SK-N-SH treated with all-trans-retinoic acid at 6 μM for 48 hours (cell line): ENCODE measurements at regions not wholly inside any gene's neighbourhood (a gene's known extent, or its start where the extent isn't known, plus 50 kb on each side); places are given as distances from the start of the nearest gene placed in this dataset.

Experiments
- ATAC-seq: fragments of 200-7000 bp; cut with Tn5 transposase; 3 replicates; pipeline ENCODE4 v1.9.1; 2020; ENCODE audit warnings: mild to moderate bottlenecking, moderate library complexity
- ARNTL ChIP-seq: fragments of 450-650 bp; formaldehyde crosslinking; IDR thresholded peaks from 2 replicates; pipeline ENCODE4 v1.5.0; 2020; ENCODE audit warnings: low read depth, mild to moderate bottlenecking, moderate library complexity, borderline replicate concordance
- BACH2 ChIP-seq: fragments of 250-450 bp; sonication (Bioruptor Pico); IDR thresholded peaks from 2 replicates; pipeline ENCODE4 v1.9.0; 2021; ENCODE audit warnings: mild to moderate bottlenecking, borderline replicate concordance
- CSDC2 ChIP-seq: fragments of 250-450 bp; sonication (Bioruptor Pico); IDR thresholded peaks from 2 replicates; pipeline ENCODE4 v1.5.0; 2020; ENCODE audit warnings: mild to moderate bottlenecking, moderate library complexity
- ESRRG ChIP-seq: fragments of 250-450 bp; sonication (Bioruptor Pico); IDR thresholded peaks from 2 replicates; pipeline ENCODE4 v1.6.1; 2021; ENCODE audit warnings: mild to moderate bottlenecking
- GLIS3 ChIP-seq: fragments of 250-450 bp; sonication (Bioruptor Pico); IDR thresholded peaks from 2 replicates; pipeline ENCODE4 v1.5.0; 2020; ENCODE audit warnings: mild to moderate bottlenecking, moderate library complexity
- ISL1 ChIP-seq: fragments of 250-450 bp; sonication (Bioruptor Pico); IDR thresholded peaks from 2 replicates; pipeline ENCODE4 v2.1.2; 2022; ENCODE audit warnings: mild to moderate bottlenecking, moderate library complexity
- PPARA ChIP-seq: fragments of 250-450 bp; sonication (Bioruptor Pico); IDR thresholded peaks from 2 replicates; pipeline ENCODE4 v1.5.0; 2020; ENCODE audit warnings: mild to moderate bottlenecking, borderline replicate concordance
- RARB ChIP-seq: fragments of 250-450 bp; sonication (Bioruptor Pico); IDR thresholded peaks from 2 replicates; pipeline ENCODE4 v1.8.0; 2021; ENCODE audit warnings: mild to moderate bottlenecking, moderate library complexity
- SNAI2 ChIP-seq: fragments of 250-450 bp; sonication (Bioruptor Pico); IDR thresholded peaks from 2 replicates; pipeline ENCODE4 v1.5.0; 2020; ENCODE audit warnings: mild to moderate bottlenecking, moderate library complexity
- ZC3H10 ChIP-seq: fragments of 250-450 bp; sonication (Bioruptor Pico); IDR thresholded peaks from 2 replicates; pipeline ENCODE4 v1.5.1; 2021; ENCODE audit warnings: mild to moderate bottlenecking, moderate library complexity
- ZFP3 ChIP-seq: fragments of 250-450 bp; sonication (Bioruptor Pico); IDR thresholded peaks from 2 replicates; pipeline ENCODE4 v1.5.0; 2020; ENCODE audit warnings: mild to moderate bottlenecking, moderate library complexity
- ZFP30 ChIP-seq: fragments of 450-650 bp; formaldehyde crosslinking; IDR thresholded peaks from 2 replicates; pipeline ENCODE4 v1.5.0; 2022; ENCODE audit warnings: mild to moderate bottlenecking, moderate library complexity
- ZNF565 ChIP-seq: fragments of 450-650 bp; formaldehyde crosslinking; conservative IDR thresholded peaks from 2 replicates; pipeline ENCODE4 v1.5.0; 2020; ENCODE audit warnings: low read depth, mild to moderate bottlenecking, moderate library complexity
- ZNF8 ChIP-seq: fragments of 450-650 bp; formaldehyde crosslinking; IDR thresholded peaks from 2 replicates; pipeline ENCODE4 v1.5.0; 2020; ENCODE audit warnings: mild to moderate bottlenecking, moderate library complexity
- TF ChIP-seq, protein P1 (sequence below): fragments of 250-450 bp; sonication (Bioruptor Pico); IDR thresholded peaks from 2 replicates; pipeline ENCODE4 v1.8.0; 2021; ENCODE audit warnings: low read depth, mild to moderate bottlenecking, moderate library complexity, borderline replicate concordance
- TF ChIP-seq, protein P2 (sequence below): fragments of 250-450 bp; sonication (Bioruptor Pico); IDR thresholded peaks from 2 replicates; pipeline ENCODE4 v1.5.1; 2020; ENCODE audit warnings: low read depth, mild to moderate bottlenecking, moderate library complexity
- TF ChIP-seq, protein P3 (sequence below): fragments of 250-450 bp; sonication (Bioruptor Pico); IDR thresholded peaks from 2 replicates; pipeline ENCODE4 v1.5.1; 2021; ENCODE audit warnings: mild to moderate bottlenecking, moderate library complexity
- TF ChIP-seq, protein P4 (sequence below): fragments of 250-450 bp; sonication (Bioruptor Pico); IDR thresholded peaks from 2 replicates; pipeline ENCODE4 v1.5.0; 2020; ENCODE audit warnings: mild to moderate bottlenecking, moderate library complexity
- TF ChIP-seq, protein P5 (sequence below): fragments of 250-450 bp; sonication (Bioruptor Pico); IDR thresholded peaks from 2 replicates; pipeline ENCODE4 v1.8.0; 2020; ENCODE audit warnings: mild to moderate bottlenecking, moderate library complexity, borderline replicate concordance

DNA sequence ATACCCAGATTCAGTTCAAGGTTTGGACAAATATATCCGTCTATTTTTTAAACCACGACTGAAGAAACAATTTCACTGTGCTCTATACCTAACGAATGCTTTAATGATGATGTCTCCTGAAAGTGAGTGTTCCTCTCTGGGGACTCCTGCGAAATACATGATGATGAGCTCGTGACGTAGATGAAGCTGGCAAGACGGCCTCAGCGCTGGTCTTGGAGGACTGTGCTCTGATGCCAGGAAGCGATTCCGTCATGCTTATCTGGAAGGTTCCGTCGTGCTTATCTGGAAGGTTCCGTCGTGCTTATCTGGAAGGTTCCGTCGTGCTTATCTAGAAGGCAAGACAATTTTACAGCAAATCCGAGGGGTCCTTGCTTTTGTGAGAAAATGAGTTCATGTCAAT, 250.8 kb upstream of the IRX2 start:
- TF ChIP-seq, protein P1, sequence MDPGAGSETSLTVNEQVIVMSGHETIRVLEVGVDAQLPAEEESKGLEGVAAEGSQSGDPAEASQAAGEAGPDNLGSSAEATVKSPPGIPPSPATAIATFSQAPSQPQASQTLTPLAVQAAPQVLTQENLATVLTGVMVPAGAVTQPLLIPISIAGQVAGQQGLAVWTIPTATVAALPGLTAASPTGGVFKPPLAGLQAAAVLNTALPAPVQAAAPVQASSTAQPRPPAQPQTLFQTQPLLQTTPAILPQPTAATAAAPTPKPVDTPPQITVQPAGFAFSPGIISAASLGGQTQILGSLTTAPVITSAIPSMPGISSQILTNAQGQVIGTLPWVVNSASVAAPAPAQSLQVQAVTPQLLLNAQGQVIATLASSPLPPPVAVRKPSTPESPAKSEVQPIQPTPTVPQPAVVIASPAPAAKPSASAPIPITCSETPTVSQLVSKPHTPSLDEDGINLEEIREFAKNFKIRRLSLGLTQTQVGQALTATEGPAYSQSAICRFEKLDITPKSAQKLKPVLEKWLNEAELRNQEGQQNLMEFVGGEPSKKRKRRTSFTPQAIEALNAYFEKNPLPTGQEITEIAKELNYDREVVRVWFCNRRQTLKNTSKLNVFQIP, result no peak
- ATAC-seq, result no peak

DNA sequence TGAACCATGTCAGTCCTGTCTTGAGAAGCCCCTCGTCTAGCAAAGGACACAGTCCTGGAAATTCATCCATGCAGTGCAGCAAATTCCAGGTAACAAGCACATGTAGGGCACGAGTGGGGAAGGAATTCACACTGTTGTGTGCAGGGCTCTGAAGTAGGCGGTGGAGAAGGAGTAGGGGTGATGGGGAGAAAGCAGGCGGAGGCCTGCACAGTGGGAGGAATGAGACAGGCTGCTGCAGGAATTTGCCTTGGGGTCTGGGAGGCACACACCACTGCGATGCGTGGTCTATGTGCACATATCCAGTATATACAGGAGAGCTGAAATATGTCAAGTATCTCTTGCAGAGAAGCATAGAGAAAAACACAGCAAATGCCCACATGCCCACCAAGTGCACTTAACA, 249.2 kb upstream of the IRX2 start:
- TF ChIP-seq GLIS3 (no peak), ZNF8 (CRISPR knock-in tag) (no peak), CSDC2 (no peak), ARNTL (no peak), ZNF565 (CRISPR knock-in tag) (no peak), BACH2 (CRISPR knock-in tag) (no peak), ZFP30 (no peak), ISL1 (CRISPR knock-in tag) (no peak), ZFP3 (no peak), PPARA (no peak), ESRRG (no peak), RARB (CRISPR knock-in tag) (no peak)
- TF ChIP-seq, protein P2, sequence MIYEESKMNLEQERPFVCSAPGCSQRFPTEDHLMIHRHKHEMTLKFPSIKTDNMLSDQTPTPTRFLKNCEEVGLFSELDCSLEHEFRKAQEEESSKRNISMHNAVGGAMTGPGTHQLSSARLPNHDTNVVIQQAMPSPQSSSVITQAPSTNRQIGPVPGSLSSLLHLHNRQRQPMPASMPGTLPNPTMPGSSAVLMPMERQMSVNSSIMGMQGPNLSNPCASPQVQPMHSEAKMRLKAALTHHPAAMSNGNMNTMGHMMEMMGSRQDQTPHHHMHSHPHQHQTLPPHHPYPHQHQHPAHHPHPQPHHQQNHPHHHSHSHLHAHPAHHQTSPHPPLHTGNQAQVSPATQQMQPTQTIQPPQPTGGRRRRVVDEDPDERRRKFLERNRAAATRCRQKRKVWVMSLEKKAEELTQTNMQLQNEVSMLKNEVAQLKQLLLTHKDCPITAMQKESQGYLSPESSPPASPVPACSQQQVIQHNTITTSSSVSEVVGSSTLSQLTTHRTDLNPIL (CRISPR knock-in tag), result no peak
- TF ChIP-seq, protein P3, sequence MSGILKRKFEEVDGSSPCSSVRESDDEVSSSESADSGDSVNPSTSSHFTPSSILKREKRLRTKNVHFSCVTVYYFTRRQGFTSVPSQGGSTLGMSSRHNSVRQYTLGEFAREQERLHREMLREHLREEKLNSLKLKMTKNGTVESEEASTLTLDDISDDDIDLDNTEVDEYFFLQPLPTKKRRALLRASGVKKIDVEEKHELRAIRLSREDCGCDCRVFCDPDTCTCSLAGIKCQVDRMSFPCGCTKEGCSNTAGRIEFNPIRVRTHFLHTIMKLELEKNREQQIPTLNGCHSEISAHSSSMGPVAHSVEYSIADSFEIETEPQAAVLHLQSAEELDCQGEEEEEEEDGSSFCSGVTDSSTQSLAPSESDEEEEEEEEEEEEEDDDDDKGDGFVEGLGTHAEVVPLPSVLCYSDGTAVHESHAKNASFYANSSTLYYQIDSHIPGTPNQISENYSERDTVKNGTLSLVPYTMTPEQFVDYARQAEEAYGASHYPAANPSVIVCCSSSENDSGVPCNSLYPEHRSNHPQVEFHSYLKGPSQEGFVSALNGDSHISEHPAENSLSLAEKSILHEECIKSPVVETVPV (CRISPR knock-in tag), result no peak
- TF ChIP-seq, protein P4, sequence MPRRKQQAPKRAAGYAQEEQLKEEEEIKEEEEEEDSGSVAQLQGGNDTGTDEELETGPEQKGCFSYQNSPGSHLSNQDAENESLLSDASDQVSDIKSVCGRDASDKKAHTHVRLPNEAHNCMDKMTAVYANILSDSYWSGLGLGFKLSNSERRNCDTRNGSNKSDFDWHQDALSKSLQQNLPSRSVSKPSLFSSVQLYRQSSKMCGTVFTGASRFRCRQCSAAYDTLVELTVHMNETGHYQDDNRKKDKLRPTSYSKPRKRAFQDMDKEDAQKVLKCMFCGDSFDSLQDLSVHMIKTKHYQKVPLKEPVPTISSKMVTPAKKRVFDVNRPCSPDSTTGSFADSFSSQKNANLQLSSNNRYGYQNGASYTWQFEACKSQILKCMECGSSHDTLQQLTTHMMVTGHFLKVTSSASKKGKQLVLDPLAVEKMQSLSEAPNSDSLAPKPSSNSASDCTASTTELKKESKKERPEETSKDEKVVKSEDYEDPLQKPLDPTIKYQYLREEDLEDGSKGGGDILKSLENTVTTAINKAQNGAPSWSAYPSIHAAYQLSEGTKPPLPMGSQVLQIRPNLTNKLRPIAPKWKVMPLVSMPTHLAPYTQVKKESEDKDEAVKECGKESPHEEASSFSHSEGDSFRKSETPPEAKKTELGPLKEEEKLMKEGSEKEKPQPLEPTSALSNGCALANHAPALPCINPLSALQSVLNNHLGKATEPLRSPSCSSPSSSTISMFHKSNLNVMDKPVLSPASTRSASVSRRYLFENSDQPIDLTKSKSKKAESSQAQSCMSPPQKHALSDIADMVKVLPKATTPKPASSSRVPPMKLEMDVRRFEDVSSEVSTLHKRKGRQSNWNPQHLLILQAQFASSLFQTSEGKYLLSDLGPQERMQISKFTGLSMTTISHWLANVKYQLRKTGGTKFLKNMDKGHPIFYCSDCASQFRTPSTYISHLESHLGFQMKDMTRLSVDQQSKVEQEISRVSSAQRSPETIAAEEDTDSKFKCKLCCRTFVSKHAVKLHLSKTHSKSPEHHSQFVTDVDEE (CRISPR knock-in tag), result no peak
- TF ChIP-seq, protein P5, sequence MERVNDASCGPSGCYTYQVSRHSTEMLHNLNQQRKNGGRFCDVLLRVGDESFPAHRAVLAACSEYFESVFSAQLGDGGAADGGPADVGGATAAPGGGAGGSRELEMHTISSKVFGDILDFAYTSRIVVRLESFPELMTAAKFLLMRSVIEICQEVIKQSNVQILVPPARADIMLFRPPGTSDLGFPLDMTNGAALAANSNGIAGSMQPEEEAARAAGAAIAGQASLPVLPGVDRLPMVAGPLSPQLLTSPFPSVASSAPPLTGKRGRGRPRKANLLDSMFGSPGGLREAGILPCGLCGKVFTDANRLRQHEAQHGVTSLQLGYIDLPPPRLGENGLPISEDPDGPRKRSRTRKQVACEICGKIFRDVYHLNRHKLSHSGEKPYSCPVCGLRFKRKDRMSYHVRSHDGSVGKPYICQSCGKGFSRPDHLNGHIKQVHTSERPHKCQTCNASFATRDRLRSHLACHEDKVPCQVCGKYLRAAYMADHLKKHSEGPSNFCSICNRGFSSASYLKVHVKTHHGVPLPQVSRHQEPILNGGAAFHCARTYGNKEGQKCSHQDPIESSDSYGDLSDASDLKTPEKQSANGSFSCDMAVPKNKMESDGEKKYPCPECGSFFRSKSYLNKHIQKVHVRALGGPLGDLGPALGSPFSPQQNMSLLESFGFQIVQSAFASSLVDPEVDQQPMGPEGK (CRISPR knock-in tag), result no peak
- TF ChIP-seq, protein P1, result no peak
- ATAC-seq, result no peak

DNA sequence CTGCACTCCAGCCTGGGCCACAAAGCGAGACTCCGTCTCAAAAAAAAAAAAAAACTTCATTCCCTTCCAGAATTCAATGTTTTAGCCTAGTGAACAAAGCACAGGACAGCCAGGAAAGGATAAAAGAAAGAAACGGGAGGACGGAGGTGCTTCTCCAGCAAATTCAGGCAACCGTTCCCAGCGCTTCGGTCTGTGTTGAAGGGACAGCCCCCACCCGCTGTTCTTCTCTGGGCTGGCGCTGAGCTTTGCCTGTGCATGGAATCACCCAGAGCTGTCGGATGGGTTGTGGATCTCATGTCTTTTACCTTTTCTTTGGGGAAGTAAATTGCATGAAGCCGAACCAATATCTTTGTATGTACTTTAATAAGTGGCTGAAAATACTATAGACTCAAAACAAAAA, 248.4 kb upstream of the IRX2 start:
- ATAC-seq, result no peak
- no peak for TF ChIP-seq ZNF565 (CRISPR knock-in tag)
- TF ChIP-seq ZNF8 (CRISPR knock-in tag), result no peak
- no peak for TF ChIP-seq ESRRG
- no peak for TF ChIP-seq SNAI2 (CRISPR knock-in tag)
- TF ChIP-seq, protein P1, result no peak
- TF ChIP-seq BACH2 (CRISPR knock-in tag), result no peak
- TF ChIP-seq ARNTL, result no peak
- no peak for TF ChIP-seq RARB (CRISPR knock-in tag)
- no peak for TF ChIP-seq ZC3H10 (CRISPR knock-in tag)
- TF ChIP-seq, protein P3 (CRISPR knock-in tag), result no peak
- TF ChIP-seq, all 23 proteins: peak for 0
